Fibroblast of the aortic adventitia (primary cell): ENCODE measurements at regions not wholly inside any gene's neighbourhood (a gene's known extent, or its start where the extent isn't known, plus 50 kb on each side); places are given as distances from the start of the nearest gene placed in this dataset.
A peak's percentile ranks its signal among the peaks of the same experiment; 100 is the strongest.

ENCODE experiments used
- DNase-seq: peaks from one replicate; pipeline ENCODE4 v3.0.0-alpha.2; 2010; ENCODE audit warnings: low read depth
- H3K4me3 ChIP-seq: 2 replicates; pipeline ENCODE4 v1.5.1; 2011; ENCODE audit warnings: low read depth, mild to moderate bottlenecking, control low read depth, low read length, moderate library complexity
- TF ChIP-seq, protein P1 (sequence below): IDR thresholded peaks from 2 replicates; pipeline ENCODE4 v1.5.1; 2011; ENCODE audit warnings: mild to moderate bottlenecking, low read length, control low read depth, inconsistent platforms; ENCODE audit not compliant: insufficient read depth

DNA sequence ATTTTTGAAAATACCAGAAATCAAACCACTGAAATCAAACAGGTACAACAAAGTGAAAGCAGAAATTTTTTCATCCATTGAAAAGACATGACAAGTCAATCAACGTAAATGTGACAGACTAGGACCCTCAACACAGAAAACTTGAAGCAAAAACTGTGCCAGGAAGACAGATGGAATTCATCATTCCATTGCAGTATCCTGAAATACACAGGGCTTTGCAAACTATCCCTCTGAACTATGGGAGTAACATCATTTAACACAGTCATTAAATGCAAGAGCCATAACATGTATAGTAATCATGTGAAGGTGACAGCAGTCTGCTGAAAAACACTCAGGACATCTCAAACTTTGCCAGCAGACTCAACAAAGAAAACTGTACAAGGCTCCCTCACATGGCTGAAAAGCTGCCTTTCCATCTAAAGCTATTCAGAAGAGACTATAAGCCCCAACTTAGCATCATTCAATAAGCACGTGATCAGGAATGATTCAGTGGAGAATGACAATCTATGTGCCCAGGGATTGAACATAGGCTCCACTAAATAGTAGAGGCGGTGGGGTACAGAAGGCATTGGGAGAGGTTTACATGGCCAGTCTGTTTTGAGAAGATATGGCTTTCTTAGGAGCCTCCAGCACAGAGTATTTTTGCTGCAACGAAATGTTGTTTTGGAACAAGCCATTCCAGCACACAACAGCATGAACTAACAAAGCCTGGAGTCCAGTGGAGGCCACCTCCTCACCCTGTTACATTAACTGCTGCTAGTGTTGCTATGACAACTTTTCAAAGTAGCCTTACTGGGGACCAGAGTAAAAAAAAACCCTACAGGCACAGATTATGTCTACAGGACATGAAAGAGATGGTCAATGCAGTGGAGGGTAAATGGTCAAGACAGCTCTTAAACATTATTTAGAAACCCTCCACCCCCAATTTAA lies 274.5 kb upstream of the NOCT start:
- TF ChIP-seq, protein P1, sequence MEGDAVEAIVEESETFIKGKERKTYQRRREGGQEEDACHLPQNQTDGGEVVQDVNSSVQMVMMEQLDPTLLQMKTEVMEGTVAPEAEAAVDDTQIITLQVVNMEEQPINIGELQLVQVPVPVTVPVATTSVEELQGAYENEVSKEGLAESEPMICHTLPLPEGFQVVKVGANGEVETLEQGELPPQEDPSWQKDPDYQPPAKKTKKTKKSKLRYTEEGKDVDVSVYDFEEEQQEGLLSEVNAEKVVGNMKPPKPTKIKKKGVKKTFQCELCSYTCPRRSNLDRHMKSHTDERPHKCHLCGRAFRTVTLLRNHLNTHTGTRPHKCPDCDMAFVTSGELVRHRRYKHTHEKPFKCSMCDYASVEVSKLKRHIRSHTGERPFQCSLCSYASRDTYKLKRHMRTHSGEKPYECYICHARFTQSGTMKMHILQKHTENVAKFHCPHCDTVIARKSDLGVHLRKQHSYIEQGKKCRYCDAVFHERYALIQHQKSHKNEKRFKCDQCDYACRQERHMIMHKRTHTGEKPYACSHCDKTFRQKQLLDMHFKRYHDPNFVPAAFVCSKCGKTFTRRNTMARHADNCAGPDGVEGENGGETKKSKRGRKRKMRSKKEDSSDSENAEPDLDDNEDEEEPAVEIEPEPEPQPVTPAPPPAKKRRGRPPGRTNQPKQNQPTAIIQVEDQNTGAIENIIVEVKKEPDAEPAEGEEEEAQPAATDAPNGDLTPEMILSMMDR, result no peak
- DNase-seq, result no peak
- no peak overlapping the region for H3K4me3 ChIP-seq

DNA sequence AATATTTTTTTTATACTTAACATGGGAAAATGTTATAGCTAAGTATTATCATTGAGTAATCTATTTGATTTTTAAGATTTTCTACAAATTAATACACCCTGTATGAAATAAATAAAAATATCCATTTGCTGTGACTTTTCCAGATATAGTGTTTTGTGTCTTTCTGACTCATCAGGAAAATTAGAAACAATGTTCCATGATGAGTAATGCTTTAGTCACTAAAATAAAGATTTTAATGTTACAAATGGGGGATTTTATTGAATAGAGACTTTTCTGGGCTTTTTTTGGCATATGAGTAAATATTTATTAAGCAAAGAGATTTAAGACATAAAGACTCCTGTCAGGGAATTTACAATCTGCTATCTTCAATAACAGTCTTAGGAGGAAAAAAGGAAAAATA lies 279.2 kb upstream of the NOCT start:
- no peak overlapping the region for H3K4me3 ChIP-seq
- peak; percentile 51 for DNase-seq
- TF ChIP-seq, protein P1, result no peak

DNA sequence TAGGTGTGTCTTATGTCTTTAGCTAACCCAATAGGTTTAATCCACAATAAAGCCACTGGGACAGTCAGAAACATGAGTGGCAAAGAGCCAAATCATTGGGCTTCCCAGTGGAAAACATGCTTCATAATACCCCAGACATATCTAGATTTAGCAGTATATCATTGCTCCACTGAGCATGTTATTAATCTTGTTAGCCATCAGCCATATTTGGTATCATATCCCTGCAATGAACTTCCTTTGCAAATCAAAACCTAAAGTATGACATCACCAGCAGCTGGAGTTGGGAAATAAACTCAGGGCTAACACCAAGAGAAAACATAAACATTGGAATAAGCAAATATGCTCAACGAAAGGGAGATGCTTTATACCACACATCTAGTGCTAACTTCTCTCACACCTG lies 280.8 kb upstream of the NOCT start:
- DNase-seq, result peak; percentile 71
- H3K4me3 ChIP-seq, result no peak overlapping the region
- TF ChIP-seq, protein P1, result no peak

DNA sequence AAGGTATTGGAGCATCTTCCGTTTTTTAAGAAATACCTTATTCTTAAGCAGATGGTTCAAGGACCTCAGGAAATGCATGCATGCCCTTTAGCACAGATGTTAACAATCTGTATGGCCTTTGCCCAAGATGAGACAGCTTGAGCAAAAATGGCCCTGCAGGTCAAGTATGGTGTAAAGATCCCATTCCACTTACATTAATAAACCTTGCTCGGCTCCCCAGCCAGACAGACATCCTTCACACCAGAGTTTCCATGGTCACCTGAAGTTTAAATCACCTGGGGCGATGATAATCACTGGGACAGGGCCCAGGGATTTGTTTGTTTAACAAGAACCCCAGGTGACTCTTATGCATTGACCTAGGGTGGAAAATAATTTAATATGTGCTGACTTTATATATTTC lies 287.0 kb upstream of the NOCT start:
- TF ChIP-seq, protein P1, result no peak
- no peak overlapping the region for H3K4me3 ChIP-seq
- DNase-seq, result no peak

DNA sequence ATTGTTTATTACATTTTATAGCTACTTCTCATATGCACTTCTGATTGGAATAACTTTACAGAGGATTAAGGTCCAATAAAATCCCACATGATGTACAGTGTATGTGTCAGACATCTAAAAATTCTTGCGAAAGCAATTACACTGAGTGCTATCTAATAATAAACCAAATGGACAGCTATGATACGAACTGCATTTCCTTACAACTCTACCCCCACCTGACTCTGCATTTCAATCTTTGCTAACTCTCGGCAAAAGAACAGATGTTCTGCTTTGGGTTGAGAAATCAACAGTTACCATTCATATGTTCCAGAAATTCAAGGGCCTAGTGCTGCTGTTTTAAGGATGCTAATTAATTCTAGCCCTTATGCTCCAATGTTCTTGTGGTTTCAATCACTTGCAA lies 287.9 kb upstream of the NOCT start:
- TF ChIP-seq, protein P1, result no peak
- DNase-seq, result no peak
- H3K4me3 ChIP-seq, result no peak overlapping the region

DNA sequence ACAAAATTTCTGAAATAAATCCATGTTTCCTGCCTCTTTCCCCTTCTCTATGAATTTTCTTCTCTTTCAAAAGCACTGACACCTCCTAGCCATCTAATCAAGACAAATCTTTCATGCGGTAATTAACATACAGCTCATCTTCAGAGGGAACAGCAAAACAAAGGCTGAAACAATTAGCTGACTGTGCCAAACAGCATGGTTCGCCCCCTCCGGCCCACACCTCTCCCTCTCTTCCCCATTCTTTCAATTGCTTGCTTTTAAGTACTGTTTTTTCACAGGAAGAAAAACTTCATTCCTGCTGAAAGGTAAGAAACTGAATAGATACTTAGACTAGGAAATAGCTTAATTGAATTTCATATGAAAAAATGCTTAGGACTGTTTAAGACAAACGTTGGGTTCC lies 291.1 kb upstream of the NOCT start:
- TF ChIP-seq, protein P1, result no peak
- no peak overlapping the region for H3K4me3 ChIP-seq
- DNase-seq, result no peak
